ENCODE measurements at regions not wholly inside any gene's neighbourhood (a gene's known extent, or its start where the extent isn't known, plus 50 kb on each side); places are given as distances from the start of the nearest gene placed in this dataset.

DNA sequence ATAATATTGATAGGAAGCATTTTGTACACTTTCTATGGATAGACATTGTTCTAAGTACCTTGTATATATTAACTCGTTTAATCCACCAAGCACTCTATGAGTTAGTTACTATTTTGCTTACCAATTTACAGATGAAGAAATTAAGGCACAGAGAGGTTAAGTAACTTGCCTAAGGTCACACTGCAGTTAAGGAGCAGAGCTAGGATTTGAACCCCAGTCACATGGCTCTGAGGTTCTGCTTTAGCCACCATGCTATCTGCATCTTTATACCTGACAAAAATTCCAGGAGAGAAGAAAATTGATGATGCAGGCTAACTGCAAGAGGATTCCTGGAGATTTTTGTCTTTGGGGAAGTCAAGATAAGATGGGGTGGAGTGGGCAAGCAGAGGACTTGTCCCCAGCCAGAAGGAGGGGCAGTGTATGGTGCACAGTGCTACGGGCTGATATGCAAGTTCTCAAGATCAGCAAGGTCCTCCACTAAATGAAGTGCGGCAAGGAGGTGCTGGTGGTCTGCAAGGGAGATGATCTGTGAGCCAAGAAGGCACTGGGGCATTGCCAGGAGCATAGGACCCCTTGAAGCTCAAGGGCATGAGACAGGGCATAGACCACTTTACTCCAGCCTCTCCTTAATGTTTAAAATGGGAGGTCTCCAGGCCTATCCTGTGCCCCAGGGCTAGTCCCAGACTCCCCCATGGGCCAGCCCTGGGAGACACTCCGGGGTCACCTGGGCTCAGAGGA lies 430.6 kb downstream of the RPS24 start:
- Histone ChIP-seq H2AFZ (ENCODE audit: low read depth, low read length, poor library complexity, severe bottlenecking) (no peak overlapping the region), H3K4me1 (ENCODE audit: control insufficient read depth in 1 of 2, insufficient read depth in 2 of 2, low read length in 2 of 2) (no peaks in the 10 kb centered on the region), H3K36me3 (ENCODE audit: control insufficient read depth in 1 of 2, insufficient read depth in 2 of 2, low read length in 2 of 2) (no peaks in the 10 kb centered on the region), H3K4me2 (ENCODE audit: low read length) (no peak overlapping the region), H3K27me3 (ENCODE audit: insufficient read depth, low read length) (peaks cover 5% of the 10 kb centered on the region; the same call in 1 of the 2 replicates), H3K9me2 (ENCODE audit: insufficient read depth) (no peaks in the 10 kb centered on the region), H3K79me2 (ENCODE audit: insufficient read depth, low read length) (no peaks in the 10 kb centered on the region), H3K27ac (ENCODE audit: low read depth, low read length) (no peak overlapping the region), H3K4me3 (replicated peaks in 1 of 2; ENCODE audit: low read depth in 1 of 2, low read length in 2 of 2) (no peak overlapping the region), H4K20me1 (ENCODE audit: insufficient read depth) (no peaks in the 10 kb centered on the region), H3K9ac (ENCODE audit: low read length) (no peak overlapping the region), H3K9me3 (ENCODE audit: control insufficient read depth in 1 of 2, insufficient read depth in 1 of 2, low read depth in 1 of 2, low read length in 2 of 2) (no peaks in the 10 kb centered on the region)
- ATAC-seq (no peak), DNase-seq (ENCODE audit: low read depth, low spot score) (no peak)
- no peak for TF ChIP-seq EZH2 (IDR thresholded peaks at IDR 0.05)
- TF ChIP-seq SP1 (IDR thresholded peaks at IDR 0.05; ENCODE audit: low read depth): no peak
- no peak for TF ChIP-seq RAD21 (IDR thresholded peaks at IDR 0.05; ENCODE audit: low read depth)
- no peak for TF ChIP-seq SIN3A (IDR thresholded peaks at IDR 0.05; ENCODE audit: low read depth)
- no peak for TF ChIP-seq POLR2A (IDR thresholded peaks at IDR 0.05; ENCODE audit: borderline replicate concordance, extremely low read depth, insufficient read depth, insufficient read length)
- TF ChIP-seq ZFX (IDR thresholded peaks at IDR 0.05): no peak
- TF ChIP-seq FOSL1 (IDR thresholded peaks at IDR 0.05; ENCODE audit: low read depth): no peak
- ChIA-PET RAD21 (ENCODE audit: low non-redundant PET in 1 of 2, low total read pairs in 2 of 2, uncharacterized antibody in 2 of 2, unreplicated experiment in 2 of 2) (no interaction called here), CTCF (no interaction called here), POLR2A (no interaction called here)
- intact Hi-C loops (cut with micrococcal nuclease): no loop called here
- BruUV-seq (replicated peaks): no TSS peak

DNA sequence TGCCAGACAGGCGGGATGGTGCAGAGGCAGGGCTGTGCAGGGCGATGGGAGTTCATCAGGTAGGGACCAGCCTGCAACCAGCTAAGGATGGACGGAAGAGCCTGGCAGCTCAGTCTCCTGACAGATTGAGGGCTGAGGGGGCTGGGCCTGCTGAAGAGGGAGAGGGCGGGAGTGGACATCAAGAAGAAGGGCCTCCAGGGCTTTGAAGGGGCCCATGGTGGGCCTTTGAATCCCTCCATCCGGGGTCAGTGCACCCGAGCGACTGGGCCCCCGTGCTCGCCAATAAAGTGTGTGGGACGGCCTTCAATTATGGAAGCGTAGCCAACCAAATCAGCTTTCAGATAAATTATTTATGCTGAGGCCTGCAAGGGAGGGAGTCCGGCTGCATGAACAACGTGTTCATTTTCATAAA lies 431.2 kb downstream of the RPS24 start:
- H3K36me3 ChIP-seq (ENCODE audit: control insufficient read depth in 1 of 2, insufficient read depth in 2 of 2, low read length in 2 of 2): no peaks in the 10 kb centered on the region
- no peak overlapping the region for H3K4me3 ChIP-seq (replicated peaks in 1 of 2; ENCODE audit: low read depth in 1 of 2, low read length in 2 of 2)
- H3K79me2 ChIP-seq (ENCODE audit: insufficient read depth, low read length): no peaks in the 10 kb centered on the region
- no peak overlapping the region for H3K27ac ChIP-seq (ENCODE audit: low read depth, low read length)
- no peak overlapping the region for H3K9ac ChIP-seq (ENCODE audit: low read length)
- POLR2A ChIA-PET: no interaction called here
- DNase-seq (ENCODE audit: low read depth, low spot score) (no peak), ATAC-seq (no peak)
- no peaks in the 10 kb centered on the region for H3K4me1 ChIP-seq (ENCODE audit: control insufficient read depth in 1 of 2, insufficient read depth in 2 of 2, low read length in 2 of 2)
- H3K9me2 ChIP-seq (ENCODE audit: insufficient read depth): no peaks in the 10 kb centered on the region
- no peak overlapping the region for H3K4me2 ChIP-seq (ENCODE audit: low read length)
- CTCF ChIA-PET: no interaction called here
- no peaks in the 10 kb centered on the region for H3K9me3 ChIP-seq (ENCODE audit: control insufficient read depth in 1 of 2, insufficient read depth in 1 of 2, low read depth in 1 of 2, low read length in 2 of 2)
- BruUV-seq (replicated peaks): no TSS peak
- H2AFZ ChIP-seq (ENCODE audit: low read depth, low read length, poor library complexity, severe bottlenecking): no peak overlapping the region
- no peaks in the 10 kb centered on the region for H4K20me1 ChIP-seq (ENCODE audit: insufficient read depth)
- intact Hi-C loops (cut with micrococcal nuclease): no loop called here
- RAD21 ChIA-PET (ENCODE audit: low non-redundant PET in 1 of 2, low total read pairs in 2 of 2, uncharacterized antibody in 2 of 2, unreplicated experiment in 2 of 2): no interaction called here
- H3K27me3 ChIP-seq (ENCODE audit: insufficient read depth, low read length): peaks cover 5% of the 10 kb centered on the region; the same call in 1 of the 2 replicates
- no peak for TF ChIP-seq POLR2A (IDR thresholded peaks at IDR 0.05; ENCODE audit: borderline replicate concordance, extremely low read depth, insufficient read depth, insufficient read length)
- no peak for TF ChIP-seq ELF1 (IDR thresholded peaks at IDR 0.05; ENCODE audit: borderline replicate concordance, low read depth)
- TF ChIP-seq SIN3A (IDR thresholded peaks at IDR 0.05; ENCODE audit: low read depth): no peak
- TF ChIP-seq TCF7L2 (IDR thresholded peaks at IDR 0.05; ENCODE audit: borderline replicate concordance, extremely low read depth, insufficient read depth, insufficient read length): no peak
- TF ChIP-seq, protein P1, sequence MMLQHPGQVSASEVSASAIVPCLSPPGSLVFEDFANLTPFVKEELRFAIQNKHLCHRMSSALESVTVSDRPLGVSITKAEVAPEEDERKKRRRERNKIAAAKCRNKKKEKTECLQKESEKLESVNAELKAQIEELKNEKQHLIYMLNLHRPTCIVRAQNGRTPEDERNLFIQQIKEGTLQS (IDR thresholded peaks at IDR 0.05): no peak
- TF ChIP-seq SP1 (IDR thresholded peaks at IDR 0.05; ENCODE audit: low read depth): no peak
- TF ChIP-seq EZH2phosphoT487 (IDR thresholded peaks at IDR 0.05; ENCODE audit: borderline replicate concordance): no peak
- TF ChIP-seq RAD21 (IDR thresholded peaks at IDR 0.05; ENCODE audit: low read depth): no peak
- no peak for TF ChIP-seq JUND (IDR thresholded peaks at IDR 0.05)
- no peak for TF ChIP-seq ZFX (IDR thresholded peaks at IDR 0.05)
- no peak for TF ChIP-seq FOSL1 (IDR thresholded peaks at IDR 0.05; ENCODE audit: low read depth)
- no peak for TF ChIP-seq MAX (IDR thresholded peaks at IDR 0.05)
- TF ChIP-seq ZNF274 (IDR thresholded peaks at IDR 0.05; ENCODE audit: low read depth, low read length): no peak
- no peak for TF ChIP-seq SRF (IDR thresholded peaks at IDR 0.05; ENCODE audit: low read depth)
- TF ChIP-seq ZBTB33 (IDR thresholded peaks at IDR 0.05; ENCODE audit: extremely low read depth, insufficient replicate concordance, low read length): no peak
- TF ChIP-seq EZH2 (IDR thresholded peaks at IDR 0.05): no peak

Measured in HCT116 (cell line).